ENCODE measurements at regions not wholly inside any gene's neighbourhood (a gene's known extent, or its start where the extent isn't known, plus 50 kb on each side); places are given as distances from the start of the nearest gene placed in this dataset.

DNA sequence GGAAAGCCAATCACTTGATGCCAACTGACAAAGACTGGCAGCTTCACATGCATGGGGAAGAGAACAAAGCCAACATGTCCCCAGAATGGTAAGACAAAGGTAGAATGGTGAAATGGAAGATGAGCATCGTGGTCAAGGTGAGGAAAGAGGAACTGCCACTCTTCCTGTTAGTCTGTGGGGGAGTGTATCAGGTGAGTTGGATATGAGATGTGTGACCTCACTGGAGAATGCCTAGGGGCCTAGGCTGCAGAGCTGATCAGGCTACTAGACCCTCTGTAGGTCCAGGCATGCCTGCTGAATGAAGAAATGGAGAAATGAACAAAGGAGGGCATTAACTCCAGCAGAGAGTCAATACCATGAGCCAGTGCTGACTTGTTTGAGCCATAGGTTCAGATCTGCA, 112.4 kb upstream of the SLC1A3 start:
- TF ChIP-seq, protein P1, sequence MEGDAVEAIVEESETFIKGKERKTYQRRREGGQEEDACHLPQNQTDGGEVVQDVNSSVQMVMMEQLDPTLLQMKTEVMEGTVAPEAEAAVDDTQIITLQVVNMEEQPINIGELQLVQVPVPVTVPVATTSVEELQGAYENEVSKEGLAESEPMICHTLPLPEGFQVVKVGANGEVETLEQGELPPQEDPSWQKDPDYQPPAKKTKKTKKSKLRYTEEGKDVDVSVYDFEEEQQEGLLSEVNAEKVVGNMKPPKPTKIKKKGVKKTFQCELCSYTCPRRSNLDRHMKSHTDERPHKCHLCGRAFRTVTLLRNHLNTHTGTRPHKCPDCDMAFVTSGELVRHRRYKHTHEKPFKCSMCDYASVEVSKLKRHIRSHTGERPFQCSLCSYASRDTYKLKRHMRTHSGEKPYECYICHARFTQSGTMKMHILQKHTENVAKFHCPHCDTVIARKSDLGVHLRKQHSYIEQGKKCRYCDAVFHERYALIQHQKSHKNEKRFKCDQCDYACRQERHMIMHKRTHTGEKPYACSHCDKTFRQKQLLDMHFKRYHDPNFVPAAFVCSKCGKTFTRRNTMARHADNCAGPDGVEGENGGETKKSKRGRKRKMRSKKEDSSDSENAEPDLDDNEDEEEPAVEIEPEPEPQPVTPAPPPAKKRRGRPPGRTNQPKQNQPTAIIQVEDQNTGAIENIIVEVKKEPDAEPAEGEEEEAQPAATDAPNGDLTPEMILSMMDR (IDR thresholded peaks at IDR 0.05): no peak
- no peak for TF ChIP-seq POLR2A (IDR thresholded peaks at IDR 0.05)
